SH-SY5Y (cell line): ENCODE measurements at regions not wholly inside any gene's neighbourhood (a gene's known extent, or its start where the extent isn't known, plus 50 kb on each side); places are given as distances from the start of the nearest gene placed in this dataset.

ENCODE experiments used
- GATA2 ChIP-seq: IDR thresholded peaks from 2 replicates; pipeline ENCODE4 v1.6.1; 2011; ENCODE audit warnings: mild to moderate bottlenecking, low read depth, low read length
- GATA3 ChIP-seq: IDR thresholded peaks from 2 replicates; pipeline ENCODE4 v1.6.1; 2011; ENCODE audit warnings: low read depth, mild to moderate bottlenecking, low read length, moderate library complexity

GRCh38 chr13:99777873-99778272, 193.7 kb downstream of the ZIC5 start:
- TF ChIP-seq GATA3 (no peak), GATA2 (no peak)
